WTC11 (cell line): ENCODE measurements at regions not wholly inside any gene's neighbourhood (a gene's known extent, or its start where the extent isn't known, plus 50 kb on each side); places are given as distances from the start of the nearest gene placed in this dataset.

Experiments used
- ATAC-seq: fragments of 200-7000 bp; cut with Tn5 transposase; 2 replicates; pipeline ENCODE4 v1.10.0; 2021; ENCODE audit warnings: mild to moderate bottlenecking, moderate library complexity
- CTCF ChIA-PET: fragments of 300-600 bp; sonication (Branson Sonifier 250); formaldehyde crosslinking; loops from one replicate; lab custom pipeline; 2021; ENCODE audit warnings: antibody characterized with exemption; lab: Charles Lee
- POLR2A ChIA-PET: fragments of 350-600 bp; sonication (Branson Sonifier 250); formaldehyde crosslinking; loops from one replicate; lab custom pipeline; 2021; ENCODE audit warnings: antibody characterized with exemption; lab: Charles Lee
- DNase-seq: peaks from one replicate; pipeline ENCODE4 v3.0.0; 2021; ENCODE audit warnings: low spot score
- H3K27ac Mint-ChIP-seq: 2 replicates; pipeline ENCODE4 v1.8.0; 2021; ENCODE audit warnings: mixed read lengths
- H3K27me3 Mint-ChIP-seq: 2 replicates; pipeline ENCODE4 v1.8.0; 2021; ENCODE audit warnings: low read depth, mild to moderate bottlenecking, moderate library complexity, mixed read lengths
- H3K36me3 Mint-ChIP-seq: 2 replicates; pipeline ENCODE4 v1.8.0; 2021; ENCODE audit warnings: mixed read lengths
- H3K4me1 Mint-ChIP-seq: 2 replicates; pipeline ENCODE4 v1.8.0; 2022; ENCODE audit warnings: mixed read lengths
- H3K4me3 Mint-ChIP-seq: 2 replicates; pipeline ENCODE4 v1.8.0; 2021; ENCODE audit warnings: mild to moderate bottlenecking, moderate library complexity, mixed read lengths
- H3K9me3 Mint-ChIP-seq: 2 replicates; pipeline ENCODE4 v1.8.0; 2021; ENCODE audit warnings: mixed read lengths
- AR ChIP-seq: fragments of 250-450 bp; sonication (Bioruptor Pico); IDR thresholded peaks from 2 replicates; pipeline ENCODE4 v1.9.0; 2021; ENCODE audit warnings: mild to moderate bottlenecking
- ATF1 ChIP-seq: sonication (generic); formaldehyde crosslinking; IDR thresholded peaks from 2 replicates; pipeline ENCODE4 v1.8.1; 2023; ENCODE audit warnings: mild to moderate bottlenecking, moderate library complexity, missing genetic modification reagents
- CREB1 ChIP-seq: sonication (generic); formaldehyde crosslinking; IDR thresholded peaks from 2 replicates; pipeline ENCODE4 v1.8.0; 2023; ENCODE audit warnings: mild to moderate bottlenecking, missing genetic modification reagents
- ELF4 ChIP-seq: sonication (generic); formaldehyde crosslinking; IDR thresholded peaks from 2 replicates; pipeline ENCODE4 v1.8.1; 2022; ENCODE audit warnings: low read depth, mild to moderate bottlenecking, moderate library complexity, missing genetic modification reagents
- EMX1 ChIP-seq: fragments of 250-450 bp; sonication (Bioruptor Pico); IDR thresholded peaks from 2 replicates; pipeline ENCODE4 v1.8.0; 2021; ENCODE audit warnings: mild to moderate bottlenecking
- ETV6 ChIP-seq: sonication (generic); formaldehyde crosslinking; IDR thresholded peaks from 2 replicates; pipeline ENCODE4 v1.8.1; 2022; ENCODE audit warnings: mild to moderate bottlenecking, missing genetic modification reagents
- GRHL2 ChIP-seq: fragments of 250-450 bp; sonication (Bioruptor Pico); IDR thresholded peaks from 2 replicates; pipeline ENCODE4 v1.8.0; 2022; ENCODE audit warnings: mild to moderate bottlenecking, moderate library complexity; ENCODE audit not compliant: insufficient replicate concordance, severe bottlenecking
- MAX ChIP-seq: sonication (generic); formaldehyde crosslinking; IDR thresholded peaks from 2 replicates; pipeline ENCODE4 v1.8.0; 2022; ENCODE audit warnings: mild to moderate bottlenecking, missing genetic modification reagents
- NFATC4 ChIP-seq: fragments of 250-450 bp; sonication (Bioruptor Pico); IDR thresholded peaks from 2 replicates; pipeline ENCODE4 v1.9.0; 2021; ENCODE audit warnings: mild to moderate bottlenecking
- NFE2L1 ChIP-seq: sonication (generic); formaldehyde crosslinking; IDR thresholded peaks from 2 replicates; pipeline ENCODE4 v1.8.1; 2023; ENCODE audit warnings: missing genetic modification reagents
- NR1H2 ChIP-seq: sonication (generic); formaldehyde crosslinking; IDR thresholded peaks from 2 replicates; pipeline ENCODE4 v1.9.0; 2021; ENCODE audit warnings: mild to moderate bottlenecking, moderate library complexity, missing genetic modification reagents
- RORB ChIP-seq: fragments of 250-450 bp; sonication (Bioruptor Pico); IDR thresholded peaks from 2 replicates; pipeline ENCODE4 v1.9.0; 2021; ENCODE audit warnings: mild to moderate bottlenecking
- SMAD3 ChIP-seq: sonication (generic); formaldehyde crosslinking; IDR thresholded peaks from 2 replicates; pipeline ENCODE4 v1.8.0; 2022; ENCODE audit warnings: missing genetic modification reagents, mild to moderate bottlenecking, borderline replicate concordance
- SP1 ChIP-seq: sonication (generic); formaldehyde crosslinking; conservative IDR thresholded peaks from 2 replicates; pipeline ENCODE4 v1.8.1; 2022; ENCODE audit warnings: missing genetic modification reagents
- TP53 ChIP-seq: sonication (generic); formaldehyde crosslinking; IDR thresholded peaks from 2 replicates; pipeline ENCODE4 v1.8.1; 2023; ENCODE audit warnings: mild to moderate bottlenecking, missing genetic modification reagents
- ZMAT4 ChIP-seq: fragments of 250-450 bp; sonication (Bioruptor Pico); IDR thresholded peaks from 2 replicates; pipeline ENCODE4 v1.9.0; 2021; ENCODE audit warnings: mild to moderate bottlenecking
- ZNF121 ChIP-seq: sonication (generic); formaldehyde crosslinking; IDR thresholded peaks from 2 replicates; pipeline ENCODE4 v1.8.0; 2023; ENCODE audit warnings: missing genetic modification reagents
- ZNF317 ChIP-seq: sonication (generic); formaldehyde crosslinking; IDR thresholded peaks from 2 replicates; pipeline ENCODE4 v1.8.1; 2023; ENCODE audit warnings: low read depth, mild to moderate bottlenecking, moderate library complexity, missing genetic modification reagents, borderline replicate concordance
- TF ChIP-seq, protein P1 (sequence below): fragments of 250-450 bp; sonication (Bioruptor Pico); conservative IDR thresholded peaks from 2 replicates; pipeline ENCODE4 v1.9.0; 2021; ENCODE audit warnings: mild to moderate bottlenecking
- TF ChIP-seq, protein P2 (sequence below): sonication (generic); formaldehyde crosslinking; conservative IDR thresholded peaks from 2 replicates; pipeline ENCODE4 v1.8.1; 2022; ENCODE audit warnings: mild to moderate bottlenecking, missing genetic modification reagents
- TF ChIP-seq, protein P3 (sequence below): sonication (generic); formaldehyde crosslinking; IDR thresholded peaks from 2 replicates; pipeline ENCODE4 v1.8.0; 2022; ENCODE audit warnings: mild to moderate bottlenecking, missing genetic modification reagents
- TF ChIP-seq, protein P4 (sequence below): sonication (generic); formaldehyde crosslinking; IDR thresholded peaks from 2 replicates; pipeline ENCODE4 v1.8.1; 2022; ENCODE audit warnings: low read depth, mild to moderate bottlenecking, moderate library complexity, missing genetic modification reagents, borderline replicate concordance

GRCh38 chr10:110366635-110367034 lies 61.9 kb upstream of the SMNDC1 start (continued):
- TF ChIP-seq, protein P1, sequence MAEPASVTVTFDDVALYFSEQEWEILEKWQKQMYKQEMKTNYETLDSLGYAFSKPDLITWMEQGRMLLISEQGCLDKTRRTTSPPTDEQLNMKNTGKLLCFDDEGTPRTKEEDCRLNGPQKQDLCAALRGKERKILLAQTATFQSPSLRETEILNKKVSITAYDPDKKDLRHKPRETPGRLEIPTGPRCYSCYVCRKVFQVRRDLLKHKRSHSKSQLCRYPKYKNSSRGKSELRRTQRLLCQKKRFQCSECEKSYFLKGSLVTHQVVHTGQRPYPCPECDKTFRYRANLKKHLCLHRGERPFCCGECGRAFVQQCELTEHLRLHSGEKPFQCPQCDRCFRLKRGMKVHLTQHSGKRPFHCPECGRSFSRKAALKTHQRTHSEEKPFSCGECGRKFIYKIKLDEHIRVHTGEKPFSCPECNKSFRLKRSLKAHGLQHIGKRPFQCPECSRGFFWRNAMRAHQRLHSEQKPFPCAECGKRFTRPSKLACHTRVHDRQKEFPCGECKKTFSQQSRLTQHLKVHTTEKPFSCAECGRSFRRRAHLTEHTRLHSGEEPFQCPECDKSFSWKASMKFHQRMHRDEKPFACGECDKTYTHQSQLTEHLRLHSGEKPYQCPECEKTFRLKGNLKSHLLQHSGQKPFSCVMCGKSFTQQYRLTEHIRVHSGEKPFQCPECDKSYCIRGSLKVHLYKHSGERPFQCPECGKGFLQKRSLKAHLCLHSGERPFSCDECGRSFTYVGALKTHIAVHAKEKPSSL (CRISPR knock-in tag) = no peak
- TF ChIP-seq, protein P2, sequence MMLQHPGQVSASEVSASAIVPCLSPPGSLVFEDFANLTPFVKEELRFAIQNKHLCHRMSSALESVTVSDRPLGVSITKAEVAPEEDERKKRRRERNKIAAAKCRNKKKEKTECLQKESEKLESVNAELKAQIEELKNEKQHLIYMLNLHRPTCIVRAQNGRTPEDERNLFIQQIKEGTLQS (CRISPR knock-in tag) = no peak
- TF ChIP-seq ELF4 (CRISPR knock-in tag) (no peak), GRHL2 (CRISPR knock-in tag) (no peak), SMAD3 (CRISPR knock-in tag) (no peak), TP53 (CRISPR knock-in tag) (no peak), ZMAT4 (CRISPR knock-in tag) (no peak)

GRCh38 chr10:110368002-110368401 lies 63.3 kb upstream of the SMNDC1 start:
- H3K27me3 Mint-ChIP-seq = no peaks in the 10 kb centered on the region
- POLR2A ChIA-PET = no interaction called here
- ATAC-seq = no peak

DNA sequence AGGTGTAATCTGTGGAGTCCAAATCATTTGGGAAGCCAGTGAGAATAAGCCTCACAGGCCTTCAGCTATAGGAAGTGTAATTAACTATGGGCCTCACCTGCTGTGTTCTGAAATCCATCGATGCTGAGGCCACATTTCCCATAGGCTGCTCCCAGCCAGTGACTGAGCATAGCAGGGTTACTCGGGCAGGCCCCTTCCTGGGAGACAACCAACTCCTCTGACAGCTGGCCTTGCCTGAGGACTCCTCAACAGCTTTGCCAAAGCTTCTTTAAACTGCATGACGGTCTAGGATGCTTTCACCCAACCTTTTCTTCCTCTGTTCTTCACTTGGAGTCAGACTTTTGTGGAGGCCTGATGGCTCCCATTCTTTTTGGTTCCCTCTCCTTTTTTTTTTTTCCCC lies 63.8 kb upstream of the SMNDC1 start:
- ChIA-PET CTCF (interaction anchor here (1.7 kb wide), 1 partner anchor 14 kb away, joined by 12 read pairs; no protein-coding TSS in a partner anchor), POLR2A (no interaction called here)

More at GRCh38 chr10:110368002-110368401, 63.3 kb upstream of the SMNDC1 start:
- Mint-ChIP-seq H3K36me3 (no peaks in the 10 kb centered on the region), H3K4me1 (peaks cover 19% of the 10 kb centered on the region), H3K9me3 (no peaks in the 10 kb centered on the region), H3K4me3 (no peak overlapping the region), H3K27ac (no peak overlapping the region)
- CTCF ChIA-PET = interaction anchor here (1.7 kb wide), 1 partner anchor 14 kb away, joined by 12 read pairs; no protein-coding TSS in a partner anchor
- no peak for TF ChIP-seq ATF1 (CRISPR knock-in tag)
- no peak for DNase-seq

DNA sequence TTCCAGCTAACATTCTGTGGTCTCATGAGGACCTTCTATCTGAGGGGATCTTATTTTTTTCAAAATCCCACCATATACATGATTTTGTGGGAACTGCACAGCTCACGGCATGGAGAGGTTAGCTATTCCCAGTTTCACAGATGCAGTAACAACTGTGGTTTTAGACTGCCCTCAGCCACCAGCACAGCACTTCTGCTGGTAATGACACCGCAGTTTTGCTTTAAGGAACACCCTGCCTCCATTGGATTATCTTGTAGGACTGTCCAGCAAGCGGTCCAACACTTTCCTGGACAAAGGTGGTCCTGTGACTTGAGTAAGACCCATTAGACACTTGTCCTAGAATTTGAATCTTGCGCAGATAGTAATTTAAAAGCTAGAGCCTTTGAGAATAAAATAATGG lies 65.3 kb upstream of the SMNDC1 start:
- H3K27me3 Mint-ChIP-seq = no peaks in the 10 kb centered on the region
- ATAC-seq (no peak), DNase-seq (no peak)
- H3K9me3 Mint-ChIP-seq = no peaks in the 10 kb centered on the region
- peaks cover 10% of the 10 kb centered on the region for H3K4me1 Mint-ChIP-seq
- POLR2A ChIA-PET = no interaction called here
- CTCF ChIA-PET = interaction anchor here (0.9 to 1.3 kb wide), 1 partner anchor 16 kb away, joined by 4 to 7 read pairs; no protein-coding TSS in a partner anchor
- no peak overlapping the region for H3K4me3 Mint-ChIP-seq
- no peaks in the 10 kb centered on the region for H3K36me3 Mint-ChIP-seq
- no peak overlapping the region for H3K27ac Mint-ChIP-seq
- TF ChIP-seq, protein P3, sequence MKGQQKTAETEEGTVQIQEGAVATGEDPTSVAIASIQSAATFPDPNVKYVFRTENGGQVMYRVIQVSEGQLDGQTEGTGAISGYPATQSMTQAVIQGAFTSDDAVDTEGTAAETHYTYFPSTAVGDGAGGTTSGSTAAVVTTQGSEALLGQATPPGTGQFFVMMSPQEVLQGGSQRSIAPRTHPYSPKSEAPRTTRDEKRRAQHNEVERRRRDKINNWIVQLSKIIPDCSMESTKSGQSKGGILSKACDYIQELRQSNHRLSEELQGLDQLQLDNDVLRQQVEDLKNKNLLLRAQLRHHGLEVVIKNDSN (CRISPR knock-in tag) = no peak
- TF ChIP-seq, protein P2 (CRISPR knock-in tag) = no peak
- TF ChIP-seq SP1 (CRISPR knock-in tag) = no peak
- no peak for TF ChIP-seq EMX1 (CRISPR knock-in tag)
- no peak for TF ChIP-seq ZNF317
- TF ChIP-seq NFATC4 = no peak
- no peak for TF ChIP-seq ZNF121
- TF ChIP-seq MAX (CRISPR knock-in tag) = no peak
- TF ChIP-seq NFE2L1 (CRISPR knock-in tag) = no peak
- TF ChIP-seq AR (CRISPR knock-in tag) = no peak
- TF ChIP-seq ETV6 (CRISPR knock-in tag) = no peak
- TF ChIP-seq CREB1 (CRISPR knock-in tag) = no peak
- no peak for TF ChIP-seq RORB
- TF ChIP-seq NR1H2 (CRISPR knock-in tag) = no peak
- no peak for TF ChIP-seq ELF4 (CRISPR knock-in tag)

More for the DNA sequence above, 63.8 kb upstream of the SMNDC1 start:
- H3K4me3 Mint-ChIP-seq = no peak overlapping the region
- no peaks in the 10 kb centered on the region for H3K9me3 Mint-ChIP-seq
- no peak overlapping the region for H3K27ac Mint-ChIP-seq
- H3K4me1 Mint-ChIP-seq = peaks cover 18% of the 10 kb centered on the region
- TF ChIP-seq, protein P4, sequence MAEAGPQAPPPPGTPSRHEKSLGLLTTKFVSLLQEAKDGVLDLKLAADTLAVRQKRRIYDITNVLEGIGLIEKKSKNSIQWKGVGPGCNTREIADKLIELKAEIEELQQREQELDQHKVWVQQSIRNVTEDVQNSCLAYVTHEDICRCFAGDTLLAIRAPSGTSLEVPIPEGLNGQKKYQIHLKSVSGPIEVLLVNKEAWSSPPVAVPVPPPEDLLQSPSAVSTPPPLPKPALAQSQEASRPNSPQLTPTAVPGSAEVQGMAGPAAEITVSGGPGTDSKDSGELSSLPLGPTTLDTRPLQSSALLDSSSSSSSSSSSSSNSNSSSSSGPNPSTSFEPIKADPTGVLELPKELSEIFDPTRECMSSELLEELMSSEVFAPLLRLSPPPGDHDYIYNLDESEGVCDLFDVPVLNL = no peak
- H3K27me3 Mint-ChIP-seq = no peaks in the 10 kb centered on the region
- H3K36me3 Mint-ChIP-seq = no peaks in the 10 kb centered on the region
- no peak for ATAC-seq
- DNase-seq = no peak
